Stimulated activated CD4-positive, alpha-beta T cell treated with anti-CD3 and anti-CD28 coated beads, Interleukin-15, amount 100 ng/mL, for 24 hours (primary cell): ENCODE measurements at regions not wholly inside any gene's neighbourhood (a gene's known extent, or its start where the extent isn't known, plus 50 kb on each side); places are given as distances from the start of the nearest gene placed in this dataset.
"Not testable (repeated sequence)": the region's sequence is repeated elsewhere in the genome, so short reads cannot be mapped to it uniquely, and the experiment has no call there.

ENCODE experiments used
- DNase-seq: peaks from one replicate; pipeline ENCODE4 v3.0.0-alpha.2; 2020

DNA sequence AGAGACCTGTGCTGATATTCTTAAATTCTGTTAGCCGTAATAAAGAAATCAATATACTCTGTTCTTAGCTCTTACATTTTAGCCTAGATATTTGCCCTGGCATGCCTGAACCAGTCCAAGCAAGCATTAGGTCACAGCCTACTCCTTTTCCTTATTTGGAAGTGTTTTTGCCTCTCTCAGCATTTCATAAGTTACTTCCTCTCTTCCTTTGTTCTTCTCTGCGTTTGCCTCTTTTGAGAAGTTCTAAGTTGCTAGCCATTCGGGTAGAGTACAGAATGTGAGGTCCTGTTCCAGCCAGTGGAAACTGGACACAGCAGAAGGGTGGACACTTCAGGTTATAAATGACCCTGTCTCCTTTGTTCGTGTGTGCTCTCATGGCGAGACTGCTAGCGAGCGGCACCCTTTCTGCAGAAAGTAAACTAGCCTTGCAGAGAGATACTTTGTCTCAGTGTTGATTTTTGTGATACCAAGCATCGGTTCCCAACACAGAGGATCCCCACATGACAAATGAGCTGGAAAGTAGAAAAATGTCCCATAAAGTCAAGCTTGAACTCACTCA, 75.0 kb upstream of the FAM153A start:
- DNase-seq: not testable (repeated sequence)

- not testable (repeated sequence) for DNase-seq
Measured at GRCh38 chr5:177856474-177856873, 73.8 kb upstream of the FAM153A start.

- DNase-seq: not testable (repeated sequence)
Measured at GRCh38 chr5:177847914-177848313, 65.2 kb upstream of the FAM153A start.

- not testable (repeated sequence) for DNase-seq
Measured at GRCh38 chr5:177846598-177846997, 63.9 kb upstream of the FAM153A start.

DNA sequence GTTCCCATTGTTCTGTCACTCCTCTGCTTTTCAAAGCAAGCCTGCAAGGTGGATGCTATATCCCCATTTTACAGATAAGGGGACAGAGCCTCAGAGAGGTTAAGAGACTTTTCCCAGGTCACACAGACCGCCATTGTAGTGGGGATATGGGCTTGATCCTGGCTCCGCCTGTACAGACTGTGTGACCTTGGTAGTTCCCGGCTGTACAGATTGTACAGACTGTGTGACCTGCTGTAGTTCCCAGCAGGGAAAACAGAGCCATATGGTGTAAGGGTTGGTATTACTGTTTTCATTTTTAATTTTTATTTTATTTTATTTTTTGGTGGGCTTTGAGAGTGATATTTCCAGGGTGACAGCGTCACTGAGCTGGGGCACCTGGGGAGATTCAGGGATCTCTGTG, 63.2 kb upstream of the FAM153A start:
- not testable (repeated sequence) for DNase-seq

- DNase-seq: not testable (repeated sequence)
Measured at GRCh38 chr5:177836191-177836590, 53.5 kb upstream of the FAM153A start.
